Karpas-422 (cell line): ENCODE measurements at regions not wholly inside any gene's neighbourhood (a gene's known extent, or its start where the extent isn't known, plus 50 kb on each side); places are given as distances from the start of the nearest gene placed in this dataset.

Source experiments
- DNase-seq: peaks from one replicate; pipeline ENCODE4 v3.0.0-alpha.2; 2015
- H2AFZ ChIP-seq: fragments of 200-600 bp; sonication (generic); 2 replicates; pipeline ENCODE4 v1.6.1; 2014; ENCODE audit warnings: antibody characterized with exemption, low read length, mixed read lengths
- H3K27ac ChIP-seq: fragments of 200-600 bp; sonication (generic); 2 replicates; pipeline ENCODE4 v1.5.1; 2014; ENCODE audit warnings: mild to moderate bottlenecking, low read length, moderate library complexity
- H3K27me3 ChIP-seq: fragments of 200-600 bp; sonication (generic); 2 replicates; pipeline ENCODE4 v1.6.1; 2014; ENCODE audit warnings: low read length, mixed read lengths
- H3K36me3 ChIP-seq: fragments of 200-600 bp; sonication (generic); 2 replicates; pipeline ENCODE4 v1.6.1; 2014; ENCODE audit warnings: low read length, mixed read lengths; ENCODE audit not compliant: insufficient read depth
- H3K4me1 ChIP-seq: fragments of 200-600 bp; sonication (generic); 2 replicates; pipeline ENCODE4 v1.6.1; 2014; ENCODE audit warnings: mild to moderate bottlenecking, low read length, mixed read lengths
- H3K4me2 ChIP-seq: fragments of 200-600 bp; sonication (generic); 2 replicates; pipeline ENCODE4 v1.6.1; 2014; ENCODE audit warnings: low read length, low read depth, mild to moderate bottlenecking; ENCODE audit not compliant: poor library complexity, severe bottlenecking
- H3K4me3 ChIP-seq: fragments of 200-600 bp; sonication (generic); 2 replicates; pipeline ENCODE4 v1.5.1; 2014; ENCODE audit warnings: mild to moderate bottlenecking, antibody characterized with exemption, low read length, mixed read lengths
- H3K79me2 ChIP-seq: fragments of 200-600 bp; sonication (generic); 2 replicates; pipeline ENCODE4 v1.6.1; 2014; ENCODE audit warnings: mild to moderate bottlenecking, low read length, mixed read lengths
- H3K9ac ChIP-seq: fragments of 200-600 bp; sonication (generic); 2 replicates; pipeline ENCODE4 v1.6.0; 2014; ENCODE audit warnings: low read length
- H3K9me2 ChIP-seq: fragments of 200-600 bp; sonication (generic), shearing (Covaris generic); replicated peaks from 2 replicates; pipeline ENCODE4 v1.6.0; 2014; ENCODE audit warnings: mild to moderate bottlenecking, low read length, moderate library complexity; ENCODE audit not compliant: insufficient read depth
- H3K9me3 ChIP-seq: fragments of 300-700, 200-600 bp; sonication (generic); 2 replicates; pipeline ENCODE4 v1.6.1; 2014; ENCODE audit warnings: low read length, mixed read lengths
- H4K20me1 ChIP-seq: fragments of 200-600 bp; sonication (generic); 2 replicates; pipeline ENCODE4 v1.6.1; 2014; ENCODE audit warnings: mild to moderate bottlenecking, antibody characterized with exemption, low read length, low read depth; ENCODE audit not compliant: insufficient read depth

DNA sequence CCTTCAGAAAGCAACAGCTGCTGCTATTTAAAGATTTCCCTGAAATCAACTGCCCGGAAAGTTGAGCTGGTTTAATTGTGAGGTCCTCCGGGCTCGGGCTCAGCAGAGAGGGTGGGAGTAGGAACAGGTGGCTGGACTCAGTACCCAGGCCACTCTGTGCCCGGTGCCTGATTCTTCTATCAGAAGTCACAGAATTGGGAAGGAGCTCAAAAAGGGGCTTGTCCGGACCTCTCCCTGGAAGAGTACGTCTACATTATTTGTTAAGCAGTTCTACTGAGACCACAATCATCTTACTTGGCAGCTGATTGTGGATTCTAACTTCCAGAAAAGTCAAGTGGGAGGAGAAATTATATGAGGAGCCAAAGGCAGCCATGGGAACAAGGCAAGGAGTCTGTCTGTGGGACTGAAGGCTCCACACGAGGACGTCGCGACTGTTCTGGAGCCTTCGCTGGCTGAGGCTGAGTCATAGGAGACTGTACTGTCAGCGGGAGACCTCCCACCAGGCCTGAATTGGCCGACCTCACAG is 91.7 kb upstream of the ANKRD10 start:
- Histone ChIP-seq H3K79me2 (no peaks in the 10 kb centered on the region), H3K4me2 (no peak overlapping the region), H3K4me3 (no peak overlapping the region), H4K20me1 (no peaks in the 10 kb centered on the region), H3K27me3 (no peaks in the 10 kb centered on the region), H3K36me3 (no peaks in the 10 kb centered on the region), H3K4me1 (no peaks in the 10 kb centered on the region), H3K9ac (no peak overlapping the region), H3K9me2 (no peaks in the 10 kb centered on the region), H2AFZ (no peak overlapping the region), H3K9me3 (no peaks in the 10 kb centered on the region), H3K27ac (no peak overlapping the region)
- DNase-seq = no peak

DNA sequence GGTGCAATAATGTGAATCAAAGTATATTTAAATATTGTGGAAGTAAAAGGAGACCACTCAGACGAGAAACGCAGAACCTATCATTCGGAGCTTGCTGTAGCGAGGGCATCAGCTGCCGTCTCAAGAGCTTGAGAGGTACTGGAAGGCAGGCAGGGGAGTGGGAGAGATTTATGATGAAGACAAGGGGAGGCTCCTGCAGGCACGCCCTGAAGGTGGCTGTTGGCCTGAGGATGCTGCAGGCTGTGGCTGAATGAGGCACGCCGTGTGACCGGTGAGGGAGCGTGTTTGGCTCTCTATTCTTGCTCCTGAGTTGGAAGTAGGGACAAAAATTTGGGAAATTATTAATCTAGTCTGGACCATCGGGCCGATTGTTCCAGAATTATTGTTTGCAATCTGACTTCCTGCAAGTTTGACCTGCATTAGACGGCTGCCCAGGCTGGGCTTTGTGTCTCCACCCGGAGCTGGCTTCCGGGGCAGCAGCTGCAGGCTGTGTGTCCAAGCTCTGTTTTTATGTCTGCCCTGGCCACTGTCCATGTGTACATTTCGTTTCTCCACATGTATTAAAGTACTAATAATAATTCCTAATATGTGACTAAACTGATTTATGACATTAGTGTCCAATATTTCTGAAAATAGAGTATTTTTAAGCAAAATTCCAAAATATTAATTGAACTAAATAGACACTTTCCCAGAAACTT is 91.1 kb upstream of the ANKRD10 start:
- H3K9ac ChIP-seq = no peak overlapping the region
- H3K4me1 ChIP-seq = no peaks in the 10 kb centered on the region
- no peaks in the 10 kb centered on the region for H3K36me3 ChIP-seq
- H3K9me2 ChIP-seq = no peaks in the 10 kb centered on the region
- no peak overlapping the region for H3K27ac ChIP-seq
- no peaks in the 10 kb centered on the region for H3K79me2 ChIP-seq
- no peaks in the 10 kb centered on the region for H4K20me1 ChIP-seq
- H3K4me2 ChIP-seq = no peak overlapping the region
- no peak overlapping the region for H2AFZ ChIP-seq
- H3K9me3 ChIP-seq = no peaks in the 10 kb centered on the region
- no peaks in the 10 kb centered on the region for H3K27me3 ChIP-seq
- H3K4me3 ChIP-seq = no peak overlapping the region
- no peak for DNase-seq

DNA sequence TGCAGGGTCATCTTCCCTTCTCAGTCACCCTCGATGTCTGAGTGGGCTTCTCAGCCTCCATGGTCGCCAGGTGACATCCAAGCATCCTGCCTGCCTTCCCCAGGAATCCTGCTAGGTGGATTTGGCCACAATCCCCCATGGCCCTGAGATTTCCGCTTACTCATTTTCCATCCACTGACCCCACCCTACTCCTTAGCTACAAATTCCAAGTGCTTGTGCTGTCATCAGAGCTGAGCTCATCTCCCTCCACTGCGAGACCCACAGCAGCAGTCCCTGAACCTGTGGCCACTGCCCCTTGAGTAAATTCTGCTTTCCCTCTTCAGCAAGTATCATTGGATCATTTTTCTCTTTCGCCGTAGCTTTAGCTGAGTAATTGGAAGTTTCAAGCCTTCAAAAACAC is 90.5 kb upstream of the ANKRD10 start:
- Histone ChIP-seq H3K27me3 (no peaks in the 10 kb centered on the region), H3K9ac (no peak overlapping the region), H3K4me3 (no peak overlapping the region), H2AFZ (no peak overlapping the region), H3K4me2 (no peak overlapping the region), H3K4me1 (no peaks in the 10 kb centered on the region), H3K9me2 (no peaks in the 10 kb centered on the region), H3K79me2 (no peaks in the 10 kb centered on the region), H4K20me1 (no peaks in the 10 kb centered on the region), H3K36me3 (no peaks in the 10 kb centered on the region), H3K27ac (no peak overlapping the region), H3K9me3 (no peaks in the 10 kb centered on the region)
- no peak for DNase-seq

DNA sequence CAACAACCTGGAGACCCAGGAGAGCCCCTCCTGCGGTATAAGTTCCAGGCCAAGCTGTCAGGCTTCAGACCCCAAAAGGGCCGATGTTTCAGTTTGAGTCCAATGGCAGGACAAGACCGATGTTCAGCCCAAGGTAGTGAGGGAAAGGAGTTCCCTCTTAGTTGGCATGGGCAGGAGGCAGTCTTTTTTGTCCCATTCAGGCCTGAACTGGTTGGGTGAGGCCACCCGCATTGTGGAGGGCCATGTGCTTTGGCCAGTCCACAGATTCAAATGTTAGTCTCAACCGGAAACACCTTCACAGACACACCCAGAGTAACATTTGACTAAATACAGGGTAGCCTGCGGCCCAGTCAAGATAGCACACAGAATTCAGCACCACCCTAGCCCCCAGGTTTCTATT is 89.6 kb upstream of the ANKRD10 start:
- no peak overlapping the region for H3K4me2 ChIP-seq

DNA sequence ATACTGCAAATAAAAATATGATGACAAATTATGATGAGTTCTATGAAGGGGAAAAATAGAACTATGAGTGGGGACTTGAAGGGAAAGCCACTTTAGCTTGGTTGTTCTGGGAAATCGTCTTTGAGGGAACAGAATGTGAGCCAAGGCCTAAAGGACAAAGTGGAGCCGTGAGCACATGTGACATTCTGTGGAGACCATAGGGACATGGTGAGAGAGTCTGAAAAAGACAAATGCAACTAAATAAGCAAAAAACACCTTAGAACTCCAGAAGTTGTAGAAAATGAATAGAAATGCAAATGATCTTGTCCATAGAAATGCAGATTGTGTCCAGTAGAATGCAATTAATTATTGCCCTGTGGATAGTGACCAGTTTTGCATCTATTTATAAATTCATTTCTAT is 86.8 kb upstream of the ANKRD10 start:
- no peak overlapping the region for H2AFZ ChIP-seq
- no peaks in the 10 kb centered on the region for H3K27me3 ChIP-seq
- no peaks in the 10 kb centered on the region for H3K9me3 ChIP-seq
- H3K4me2 ChIP-seq = no peak overlapping the region
- H3K79me2 ChIP-seq = no peaks in the 10 kb centered on the region
- peaks cover 3% of the 10 kb centered on the region; the same call in 1 of the 2 replicates for H3K4me1 ChIP-seq
- no peak overlapping the region for H3K27ac ChIP-seq
- H3K36me3 ChIP-seq = no peaks in the 10 kb centered on the region
- no peak overlapping the region for H3K9ac ChIP-seq
- DNase-seq = no peak
- no peak overlapping the region for H3K4me3 ChIP-seq
- no peaks in the 10 kb centered on the region for H4K20me1 ChIP-seq
- H3K9me2 ChIP-seq = no peaks in the 10 kb centered on the region

More for the DNA sequence above, 89.6 kb upstream of the ANKRD10 start:
- H3K9me3 ChIP-seq = no peaks in the 10 kb centered on the region
- no peak overlapping the region for H3K27ac ChIP-seq
- H3K79me2 ChIP-seq = no peaks in the 10 kb centered on the region
- no peaks in the 10 kb centered on the region for H3K9me2 ChIP-seq
- H3K9ac ChIP-seq = no peak overlapping the region
- H2AFZ ChIP-seq = no peak overlapping the region
- H3K4me1 ChIP-seq = no peaks in the 10 kb centered on the region
- DNase-seq = no peak
- no peaks in the 10 kb centered on the region for H4K20me1 ChIP-seq
- no peak overlapping the region for H3K4me3 ChIP-seq
- H3K36me3 ChIP-seq = no peaks in the 10 kb centered on the region
- no peaks in the 10 kb centered on the region for H3K27me3 ChIP-seq

DNA sequence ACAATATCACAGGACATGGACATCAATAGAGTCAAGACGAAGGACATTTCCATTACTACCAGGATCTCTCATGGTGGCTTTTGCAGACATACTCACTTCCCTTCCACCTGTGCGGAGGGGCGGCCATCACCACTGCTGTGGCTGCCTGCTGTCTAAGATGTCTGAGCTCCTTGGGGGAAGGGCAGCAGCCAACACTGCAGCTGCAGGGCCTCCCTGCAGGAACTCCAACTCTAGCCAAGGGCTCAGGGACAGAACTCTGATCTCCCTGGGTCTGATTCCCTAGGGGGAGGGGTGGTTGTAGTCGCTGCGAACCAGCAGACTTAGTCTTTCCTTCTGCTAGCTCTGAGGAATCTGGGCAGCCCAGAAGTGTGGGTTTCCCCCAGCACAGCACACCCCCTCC is 78.9 kb upstream of the ANKRD10 start:
- no peaks in the 10 kb centered on the region for H3K36me3 ChIP-seq
- H3K79me2 ChIP-seq = no peaks in the 10 kb centered on the region
- H3K4me2 ChIP-seq = no peak overlapping the region
- H3K9me3 ChIP-seq = no peaks in the 10 kb centered on the region
- DNase-seq = no peak
- no peak overlapping the region for H3K4me3 ChIP-seq
- H2AFZ ChIP-seq = no peak overlapping the region
- H3K9me2 ChIP-seq = no peaks in the 10 kb centered on the region
- H3K27ac ChIP-seq = no peak overlapping the region
- no peaks in the 10 kb centered on the region for H4K20me1 ChIP-seq
- H3K4me1 ChIP-seq = peaks cover 3% of the 10 kb centered on the region; the same call in 1 of the 2 replicates
- no peaks in the 10 kb centered on the region for H3K27me3 ChIP-seq
- no peak overlapping the region for H3K9ac ChIP-seq

DNA sequence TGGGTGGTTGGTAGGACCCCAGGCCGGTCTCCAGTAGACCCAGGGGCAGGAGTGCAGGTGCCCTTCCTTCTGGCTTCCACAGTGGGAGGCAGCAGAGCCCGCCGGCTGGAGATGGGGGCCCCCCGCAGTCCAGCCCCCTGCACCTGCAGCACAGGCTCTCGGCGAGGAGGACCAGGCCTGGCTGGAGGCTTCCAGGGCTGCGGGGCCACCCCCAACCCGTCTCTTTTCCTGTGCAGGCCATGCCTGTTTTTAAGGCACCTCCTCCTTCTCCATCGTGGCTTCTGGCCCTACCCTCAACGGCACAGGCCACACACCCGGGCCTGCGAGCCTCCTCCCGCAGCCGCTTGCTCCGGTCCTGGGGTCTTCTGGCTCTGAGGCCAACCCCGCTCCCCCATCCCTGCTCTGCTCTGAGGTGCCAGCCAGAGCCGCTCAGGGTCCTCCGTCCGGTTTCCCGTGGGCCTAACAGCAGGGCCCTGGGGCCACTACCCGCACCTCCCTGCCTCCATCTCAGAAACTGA is 77.2 kb upstream of the ANKRD10 start:
- H3K27me3 ChIP-seq = no peaks in the 10 kb centered on the region
- no peaks in the 10 kb centered on the region; the same call in 1 of the 2 replicates for H3K4me1 ChIP-seq
- H4K20me1 ChIP-seq = no peaks in the 10 kb centered on the region
- H3K27ac ChIP-seq = no peak overlapping the region
- no peak for DNase-seq
- H3K9me3 ChIP-seq = no peaks in the 10 kb centered on the region
- H3K4me2 ChIP-seq = no peak overlapping the region
- H3K4me3 ChIP-seq = no peak overlapping the region
- no peaks in the 10 kb centered on the region for H3K36me3 ChIP-seq
- no peak overlapping the region for H2AFZ ChIP-seq
- H3K79me2 ChIP-seq = no peaks in the 10 kb centered on the region
- no peak overlapping the region for H3K9ac ChIP-seq
- no peaks in the 10 kb centered on the region for H3K9me2 ChIP-seq

DNA sequence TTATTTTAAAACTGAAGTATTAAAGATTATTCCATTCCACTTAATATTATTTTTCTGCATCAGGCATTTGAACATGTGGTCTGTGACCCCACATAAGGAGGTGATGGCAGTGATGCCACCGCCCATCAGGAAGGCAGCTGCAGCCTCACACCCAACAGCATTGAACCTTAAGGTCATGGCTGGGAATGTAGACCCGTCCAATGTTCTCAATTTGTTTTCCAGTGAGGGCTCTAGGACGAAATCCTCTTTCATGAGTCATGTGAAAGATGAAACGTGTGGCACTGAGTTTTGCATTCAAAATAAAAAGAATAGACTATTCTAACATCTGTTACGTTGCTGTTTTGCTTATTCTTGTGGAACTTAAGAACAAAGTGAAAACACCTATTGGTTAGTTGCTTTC is 74.5 kb upstream of the ANKRD10 start:
- H3K79me2 ChIP-seq = no peaks in the 10 kb centered on the region
- H3K9ac ChIP-seq = no peak overlapping the region
- H3K4me2 ChIP-seq = no peak overlapping the region
- H2AFZ ChIP-seq = no peak overlapping the region
- H3K36me3 ChIP-seq = no peaks in the 10 kb centered on the region
- no peak overlapping the region for H3K27ac ChIP-seq
- DNase-seq = no peak
- no peaks in the 10 kb centered on the region for H3K27me3 ChIP-seq
- no peaks in the 10 kb centered on the region for H3K9me3 ChIP-seq
- no peaks in the 10 kb centered on the region for H3K9me2 ChIP-seq
- no peaks in the 10 kb centered on the region for H4K20me1 ChIP-seq
- H3K4me1 ChIP-seq = no peaks in the 10 kb centered on the region
- no peak overlapping the region for H3K4me3 ChIP-seq
